CD4-positive, alpha-beta memory T cell (primary cell): ENCODE measurements at regions not wholly inside any gene's neighbourhood (a gene's known extent, or its start where the extent isn't known, plus 50 kb on each side); places are given as distances from the start of the nearest gene placed in this dataset.
"Not testable (repeated sequence)": the region's sequence is repeated elsewhere in the genome, so short reads cannot be mapped to it uniquely, and the experiment has no call there.

Experiments used
- CTCF ChIA-PET: fragments of 350-600 bp; sonication (Branson Sonifier 250); formaldehyde crosslinking; loops from one replicate; lab custom pipeline; 2021; ENCODE audit warnings: inconsistent platforms; ENCODE audit not compliant: partially characterized antibody; lab: Charles Lee
- POLR2A ChIA-PET: fragments of 350-600 bp; sonication (Branson Sonifier 250); formaldehyde crosslinking; loops from one replicate; lab custom pipeline; 2021; ENCODE audit not compliant: partially characterized antibody; lab: Charles Lee
- DNase-seq, 5 donors: peaks; one replicate each; pipeline versions ENCODE4 v3.0.0 to v3.0.0-alpha.2; 2020 to 2022; ENCODE audit warnings: mixed read lengths in 1 of 5
- H3K27ac ChIP-seq: one replicate; pipeline ENCODE4 v1.7.0; 2013; ENCODE audit warnings: low read depth, low read length
- H3K27me3 ChIP-seq: 2 replicates; pipeline ENCODE4 v1.7.0; 2013; ENCODE audit warnings: mild to moderate bottlenecking, low read length, moderate library complexity; ENCODE audit not compliant: insufficient read depth
- H3K36me3 ChIP-seq: 2 replicates; pipeline ENCODE4 v1.7.0; 2013; ENCODE audit warnings: mild to moderate bottlenecking, low read length, moderate library complexity; ENCODE audit not compliant: insufficient read depth
- H3K4me1 ChIP-seq: 2 replicates; pipeline ENCODE4 v1.7.0; 2013; ENCODE audit warnings: mild to moderate bottlenecking, low read length, moderate library complexity; ENCODE audit not compliant: insufficient read depth
- H3K4me3 ChIP-seq, 2 donors: one replicate each; pipeline ENCODE4 v1.7.0; 2013; ENCODE audit warnings: low read length in 2 of 2, mild to moderate bottlenecking in 1 of 2
- H3K9me3 ChIP-seq, 2 donors: one replicate each; pipeline ENCODE4 v1.7.0; 2013; ENCODE audit warnings: low read length in 2 of 2, control low read depth in 1 of 2; ENCODE audit not compliant: control insufficient read depth in 1 of 2
- H3K27ac Mint-ChIP-seq, 7 donors: one replicate each; pipeline ENCODE4 v1.8.0; 2020 to 2021; ENCODE audit warnings: mixed read lengths in 7 of 7, mild to moderate bottlenecking in 6 of 7, inconsistent platforms in 3 of 7, moderate library complexity in 3 of 7
- H3K27me3 Mint-ChIP-seq, 2 donors: one replicate each; pipeline ENCODE4 v1.8.0; 2020 to 2021; ENCODE audit warnings: mixed read lengths in 2 of 2
- H3K36me3 Mint-ChIP-seq, 2 donors: one replicate each; pipeline ENCODE4 v1.8.0; 2020 to 2021; ENCODE audit warnings: mixed read lengths in 2 of 2, inconsistent platforms in 1 of 2, mild to moderate bottlenecking in 1 of 2
- H3K4me1 Mint-ChIP-seq, 4 donors: one replicate each; pipeline ENCODE4 v1.8.0; 2020 to 2021; ENCODE audit warnings: mixed read lengths in 4 of 4, mild to moderate bottlenecking in 1 of 4
- H3K4me3 Mint-ChIP-seq, 8 donors: one replicate each; pipeline ENCODE4 v1.8.0; 2020 to 2021; ENCODE audit warnings: mixed read lengths in 8 of 8, mild to moderate bottlenecking in 7 of 8, moderate library complexity in 6 of 8, inconsistent platforms in 3 of 8
- H3K9me3 Mint-ChIP-seq, 8 donors: one replicate each; pipeline ENCODE4 v1.8.0; 2020 to 2021; ENCODE audit warnings: mixed read lengths in 8 of 8, mild to moderate bottlenecking in 5 of 8, inconsistent platforms in 3 of 8, moderate library complexity in 1 of 8
- intact Hi-C: fragments of 100-400 bp; cut with micrococcal nuclease; formaldehyde crosslinking; loops from one replicate; pipeline ENCODE4 v1.15.1; 2023

GRCh38 chr12:4191642-4192041 lies 81.9 kb upstream of the CCND2 start:
- no peak overlapping the region for H3K27ac ChIP-seq
- H3K36me3 ChIP-seq: no peaks in the 10 kb centered on the region
- Mint-ChIP-seq H3K4me1 (no peaks in the 10 kb centered on the region), H3K36me3 (no peaks in the 10 kb centered on the region), H3K27ac (no peak overlapping the region), H3K9me3 (no peaks in the 10 kb centered on the region), H3K27me3 (no peaks in the 10 kb centered on the region), H3K4me3 (no peak overlapping the region)
- H3K9me3 ChIP-seq: no peaks in the 10 kb centered on the region
- DNase-seq: no peak
- ChIA-PET CTCF (interaction anchor here (1.1 to 1.3 kb wide), 2 partner anchors 84 to 85 kb away, joined by 4 to 5 read pairs; no protein-coding TSS in a partner anchor), POLR2A (no interaction called here)
- intact Hi-C loops: no loop called here
- no peak overlapping the region for H3K4me3 ChIP-seq
- H3K27me3 ChIP-seq: no peaks in the 10 kb centered on the region
- no peaks in the 10 kb centered on the region for H3K4me1 ChIP-seq

- H3K4me3 Mint-ChIP-seq: no peak overlapping the region
- H3K9me3 ChIP-seq: no peaks in the 10 kb centered on the region
These were observed 82.4 kb upstream of the CCND2 start for GRCh38 chr12:4191149-4191548.

DNA sequence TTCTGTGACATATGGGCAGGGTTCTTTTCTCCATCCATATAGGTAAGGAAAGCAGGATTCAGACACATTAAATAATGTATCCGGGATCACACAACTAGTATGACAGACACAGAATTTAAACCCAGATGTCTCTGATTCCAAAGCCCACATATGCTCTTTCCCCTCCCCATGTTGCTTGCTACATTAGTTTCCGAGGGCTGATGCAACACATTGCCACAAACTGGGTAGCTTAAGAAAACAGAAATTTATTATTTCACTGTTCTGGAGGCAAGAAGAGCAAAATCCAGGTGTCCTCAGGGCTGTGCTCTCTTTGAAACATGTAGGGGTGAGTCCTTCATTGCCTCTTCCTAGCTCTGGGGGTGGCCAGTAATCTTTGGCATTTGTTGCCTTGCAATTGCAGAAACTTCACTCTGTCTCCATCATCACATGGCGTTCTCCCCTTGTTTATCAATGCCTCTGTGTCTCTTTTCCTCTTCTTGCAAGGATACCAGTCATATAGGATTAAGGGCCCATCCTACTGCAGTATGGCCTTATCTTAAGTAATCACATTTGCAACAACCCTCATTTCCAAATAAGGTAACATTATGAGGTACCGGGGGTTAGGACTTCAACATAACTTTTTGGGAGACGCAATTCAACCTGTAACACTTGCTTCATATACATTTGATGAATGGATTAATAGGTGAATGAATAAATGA lies 83.0 kb upstream of the CCND2 start:
- no peaks in the 10 kb centered on the region for H3K4me1 ChIP-seq
- no peaks in the 10 kb centered on the region for H3K36me3 ChIP-seq
- no peak overlapping the region for H3K27ac Mint-ChIP-seq
- ChIA-PET CTCF (no interaction called here), POLR2A (no interaction called here)
- no peaks in the 10 kb centered on the region for H3K9me3 Mint-ChIP-seq
- H3K27ac ChIP-seq: no peak overlapping the region
- no peaks in the 10 kb centered on the region for H3K9me3 ChIP-seq
- H3K4me1 Mint-ChIP-seq: no peaks in the 10 kb centered on the region
- H3K27me3 ChIP-seq: no peaks in the 10 kb centered on the region
- H3K4me3 ChIP-seq: no peak overlapping the region
- intact Hi-C loops: no loop called here
- no peaks in the 10 kb centered on the region for H3K27me3 Mint-ChIP-seq
- DNase-seq: no peak
- no peak overlapping the region for H3K4me3 Mint-ChIP-seq
- no peaks in the 10 kb centered on the region for H3K36me3 Mint-ChIP-seq

More at GRCh38 chr12:4191149-4191548, 82.4 kb upstream of the CCND2 start:
- H3K4me3 ChIP-seq: no peak overlapping the region
- ChIA-PET POLR2A (no interaction called here), CTCF (no interaction called here)
- no peak overlapping the region for H3K27ac ChIP-seq
- no peaks in the 10 kb centered on the region for H3K27me3 Mint-ChIP-seq
- H3K4me1 ChIP-seq: no peaks in the 10 kb centered on the region
- intact Hi-C loops: no loop called here
- DNase-seq: no peak
- no peak overlapping the region for H3K27ac Mint-ChIP-seq
- no peaks in the 10 kb centered on the region for H3K36me3 Mint-ChIP-seq
- H3K27me3 ChIP-seq: no peaks in the 10 kb centered on the region
- H3K4me1 Mint-ChIP-seq: no peaks in the 10 kb centered on the region
- no peaks in the 10 kb centered on the region for H3K9me3 Mint-ChIP-seq
- H3K36me3 ChIP-seq: no peaks in the 10 kb centered on the region

DNA sequence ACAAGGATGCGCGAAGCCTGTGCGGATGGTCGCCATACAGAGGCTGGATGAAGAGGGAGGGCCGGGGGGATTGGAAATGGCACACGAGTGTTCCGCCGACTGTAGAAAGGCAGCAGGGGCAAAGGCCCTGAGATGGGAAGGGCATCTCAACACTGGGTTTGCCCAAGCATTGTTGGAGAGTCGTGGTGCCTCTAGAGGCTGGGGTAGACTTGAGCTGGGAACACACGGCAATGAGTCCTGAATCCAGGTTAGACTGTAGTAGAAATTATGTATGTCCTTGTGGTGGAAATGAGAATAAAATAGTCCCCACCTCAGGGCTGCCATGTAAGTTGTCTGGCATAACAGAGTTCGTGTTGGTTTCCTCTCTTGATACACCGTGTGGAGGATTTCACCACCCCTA lies 83.8 kb upstream of the CCND2 start:
- Histone ChIP-seq H3K27me3 (no peaks in the 10 kb centered on the region), H3K27ac (no peak overlapping the region), H3K4me3 (no peak overlapping the region), H3K9me3 (no peaks in the 10 kb centered on the region), H3K4me1 (no peaks in the 10 kb centered on the region), H3K36me3 (no peaks in the 10 kb centered on the region)
- ChIA-PET CTCF (interaction anchor here (1.0 kb wide), 1 partner anchor 82 kb away, joined by 3 read pairs; no protein-coding TSS in a partner anchor), POLR2A (no interaction called here)
- no peak overlapping the region for H3K4me3 Mint-ChIP-seq
- no peak overlapping the region for H3K27ac Mint-ChIP-seq
- no peak for DNase-seq
- H3K36me3 Mint-ChIP-seq: no peaks in the 10 kb centered on the region
- no peaks in the 10 kb centered on the region for H3K9me3 Mint-ChIP-seq
- no peaks in the 10 kb centered on the region for H3K4me1 Mint-ChIP-seq
- intact Hi-C loops: no loop called here
- H3K27me3 Mint-ChIP-seq: no peaks in the 10 kb centered on the region

GRCh38 chr12:4187916-4188315 lies 85.6 kb upstream of the CCND2 start:
- Histone ChIP-seq H3K9me3 (no peaks in the 10 kb centered on the region), H3K27ac (no peak overlapping the region), H3K4me3 (no peak overlapping the region), H3K4me1 (no peaks in the 10 kb centered on the region), H3K27me3 (no peaks in the 10 kb centered on the region), H3K36me3 (no peaks in the 10 kb centered on the region)
- no peak overlapping the region for H3K27ac Mint-ChIP-seq
- no peak overlapping the region for H3K4me3 Mint-ChIP-seq
- H3K36me3 Mint-ChIP-seq: peaks cover 1 to 3% of the 10 kb centered on the region in 2 donors
- intact Hi-C loops: no loop called here
- ChIA-PET POLR2A (no interaction called here), CTCF (interaction anchor here (1.6 kb wide), 1 partner anchor 89 kb away, joined by 4 read pairs; no protein-coding TSS in a partner anchor)
- H3K4me1 Mint-ChIP-seq: no peaks in the 10 kb centered on the region
- DNase-seq: no peak
- no peaks in the 10 kb centered on the region for H3K27me3 Mint-ChIP-seq
- peaks cover 1 to 12% (median 6%) of the 10 kb centered on the region in 8 donors for H3K9me3 Mint-ChIP-seq

DNA sequence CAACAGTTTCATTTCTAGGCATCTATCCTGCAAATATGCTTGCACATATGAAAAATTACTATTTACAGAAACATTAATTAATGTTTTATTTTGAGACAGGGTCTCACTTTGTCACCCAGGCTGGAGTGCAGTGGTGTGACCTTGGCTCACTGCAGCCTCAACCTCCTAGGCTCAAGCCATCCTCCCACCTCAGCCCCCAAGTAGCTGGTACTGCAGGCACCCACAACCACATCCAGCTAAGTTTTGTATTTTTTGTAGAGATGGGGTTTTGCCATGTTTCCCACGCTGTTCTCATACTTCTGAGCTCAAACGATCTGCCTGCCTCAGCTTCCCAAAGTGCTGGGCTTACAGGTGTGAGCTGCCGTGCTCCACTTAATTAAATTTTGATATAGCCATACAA lies 86.2 kb upstream of the CCND2 start:
- H3K4me3 ChIP-seq, H3K36me3 ChIP-seq, H3K27me3 ChIP-seq, DNase-seq, H3K27ac ChIP-seq, H3K36me3 Mint-ChIP-seq, H3K9me3 ChIP-seq, H3K4me3 Mint-ChIP-seq, H3K27ac Mint-ChIP-seq, H3K4me1 Mint-ChIP-seq, intact Hi-C loops, H3K27me3 Mint-ChIP-seq, H3K4me1 ChIP-seq: not testable (repeated sequence)
- CTCF ChIA-PET: interaction anchor here (1.6 kb wide), 1 partner anchor 90 kb away, joined by 4 read pairs; no protein-coding TSS in a partner anchor
- peaks cover 6 to 18% (median 9%) of the 10 kb centered on the region in 8 donors for H3K9me3 Mint-ChIP-seq
- POLR2A ChIA-PET: interaction anchor here (0.6 kb wide), 1 partner anchor 20 kb away, joined by 3 read pairs; no protein-coding TSS in a partner anchor

DNA sequence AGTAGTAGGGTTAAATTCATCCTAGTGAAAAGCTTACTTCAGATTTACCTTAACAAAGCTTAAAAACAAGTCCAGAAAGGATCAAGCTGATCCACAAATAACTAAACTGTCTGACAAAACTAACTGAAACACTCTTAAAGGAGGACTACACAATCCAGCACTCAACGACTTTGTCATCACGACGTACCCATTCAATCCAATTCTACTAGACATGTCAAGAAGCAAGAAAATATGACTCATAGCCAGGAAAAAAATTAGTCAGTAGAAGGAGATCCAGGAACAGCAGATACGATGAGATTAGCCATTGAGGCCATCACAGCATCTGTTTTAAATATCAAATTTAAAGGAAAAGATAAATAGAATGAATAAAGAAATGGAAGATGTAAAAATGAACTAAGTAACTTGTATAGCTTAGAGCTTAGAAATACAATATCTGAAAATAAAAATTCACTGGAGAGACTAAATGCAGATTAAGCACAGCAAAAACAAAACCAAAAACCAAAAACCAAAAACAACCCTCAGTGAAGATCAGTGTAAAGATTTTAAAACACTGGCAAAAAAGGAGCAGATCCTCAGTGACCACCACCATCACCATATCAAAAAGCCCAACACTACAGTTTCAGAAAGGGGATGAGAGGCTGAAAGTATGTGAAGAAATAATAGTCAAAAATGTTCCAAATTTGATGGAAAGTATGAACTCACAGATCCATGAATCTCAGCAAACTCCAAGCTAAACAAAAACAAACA lies 95.0 kb upstream of the CCND2 start:
- no peak overlapping the region for H3K4me3 Mint-ChIP-seq
- peaks cover 0 to under 1% of the 10 kb centered on the region in 2 donors for H3K36me3 Mint-ChIP-seq
- H3K4me1 ChIP-seq: no peaks in the 10 kb centered on the region
- intact Hi-C loops: no loop called here
- peaks cover 0 to 2% (median 0%) of the 10 kb centered on the region in 4 donors for H3K4me1 Mint-ChIP-seq
- no peaks in the 10 kb centered on the region for H3K9me3 ChIP-seq
- DNase-seq: no peak
- peaks cover 2 to 18% (median 11%) of the 10 kb centered on the region in 8 donors for H3K9me3 Mint-ChIP-seq
- H3K27me3 ChIP-seq: no peaks in the 10 kb centered on the region
- H3K27ac Mint-ChIP-seq: peak overlapping the region in 1 of 7 donors; percentile 22
- H3K4me3 ChIP-seq: no peak overlapping the region
- ChIA-PET CTCF (no interaction called here), POLR2A (interaction anchor here (0.7 to 1.2 kb wide), 2 partner anchors 13 to 23 kb away, joined by 3 read pairs; no protein-coding TSS in a partner anchor)
- H3K27me3 Mint-ChIP-seq: peaks cover 0 to 2% of the 10 kb centered on the region in 2 donors
- H3K27ac ChIP-seq: no peak overlapping the region
- H3K36me3 ChIP-seq: no peaks in the 10 kb centered on the region
